GM13977 (cell line): ENCODE measurements at regions not wholly inside any gene's neighbourhood (a gene's known extent, or its start where the extent isn't known, plus 50 kb on each side); places are given as distances from the start of the nearest gene placed in this dataset.

Experiments
- DNase-seq: peaks from one replicate; pipeline ENCODE4 v3.0.0; 2012; ENCODE audit warnings: low spot score
- CTCF ChIP-seq: IDR thresholded peaks from 2 replicates; pipeline ENCODE4 v1.5.1; 2012; ENCODE audit warnings: mild to moderate bottlenecking, control low read depth; ENCODE audit not compliant: insufficient read depth; ENCODE audit errors: extremely low read depth, missing control alignments
- in situ Hi-C: fragments of 300-500 bp; cut with MboI; formaldehyde crosslinking; loops from one replicate; pipeline ENCODE4 v1.12.0; 2022; ENCODE audit warnings: low sequenced_read_pairs, low pct_unique_long_range_greater_than_20kb, mixed read lengths, inconsistent platforms; ENCODE audit not compliant: unreplicated experiment

- no peak for TF ChIP-seq CTCF
- no peak for DNase-seq
- in situ Hi-C loops: no loop called here
Observed at GRCh38 chr13:39866722-39867121, 211.3 kb downstream of the COG6 start.

GRCh38 chr13:39867807-39868206 lies 212.3 kb downstream of the COG6 start:
- in situ Hi-C loops: no loop called here
- no peak for DNase-seq
- no peak for TF ChIP-seq CTCF

GRCh38 chr13:39870197-39870747 lies 214.8 kb downstream of the COG6 start:
- no peak for TF ChIP-seq CTCF
- in situ Hi-C loops: no loop called here
- no peak for DNase-seq

GRCh38 chr13:39874331-39875053 lies 219.0 kb downstream of the COG6 start:
- TF ChIP-seq CTCF: no peak
- DNase-seq: no peak
- in situ Hi-C loops: no loop called here

GRCh38 chr13:39875111-39875987 lies 219.9 kb downstream of the COG6 start:
- no peak for TF ChIP-seq CTCF
- in situ Hi-C loops: no loop called here
- no peak for DNase-seq

- TF ChIP-seq CTCF: no peak
Observed at GRCh38 chr13:39876258-39876657, 220.8 kb downstream of the COG6 start.

More at GRCh38 chr13:39876258-39876657, 220.8 kb downstream of the COG6 start:
- in situ Hi-C loops: no loop called here
- DNase-seq: no peak
